MM.1S (cell line): ENCODE measurements at regions not wholly inside any gene's neighbourhood (a gene's known extent, or its start where the extent isn't known, plus 50 kb on each side); places are given as distances from the start of the nearest gene placed in this dataset.

Experiments used
- DNase-seq: peaks from one replicate; pipeline ENCODE4 v3.0.0-alpha.2; 2015
- H2AFZ ChIP-seq: fragments of 300-600 bp; sonication (generic); 2 replicates; pipeline ENCODE4 v1.6.0; 2016; ENCODE audit warnings: antibody characterized with exemption, low read length
- H3F3A ChIP-seq: fragments of 300-600 bp; sonication (generic); 2 replicates; pipeline ENCODE4 v1.6.1; 2016; ENCODE audit warnings: mild to moderate bottlenecking, antibody characterized with exemption, low read length, moderate library complexity, mixed read lengths; ENCODE audit not compliant: insufficient read depth
- H3K27ac ChIP-seq: fragments of 300-600 bp; sonication (generic); 2 replicates; pipeline ENCODE4 v1.5.1; 2016; ENCODE audit warnings: mild to moderate bottlenecking, low read length
- H3K27me3 ChIP-seq: fragments of 300-600 bp; sonication (generic); replicated peaks from 2 replicates; pipeline ENCODE4 v1.6.0; 2016; ENCODE audit warnings: low read length; ENCODE audit not compliant: insufficient read depth
- H3K36me3 ChIP-seq: fragments of 300-600 bp; sonication (generic); replicated peaks from 2 replicates; pipeline ENCODE4 v1.6.1; 2016; ENCODE audit warnings: mild to moderate bottlenecking, low read length, mixed read lengths; ENCODE audit not compliant: insufficient read depth
- H3K4me1 ChIP-seq: fragments of 300-600 bp; sonication (generic); 2 replicates; pipeline ENCODE4 v1.6.1; 2016; ENCODE audit warnings: low read length, mixed read lengths
- H3K4me2 ChIP-seq: fragments of 300-600 bp; sonication (generic); 2 replicates; pipeline ENCODE4 v1.6.0; 2016; ENCODE audit warnings: low read depth, low read length
- H3K4me3 ChIP-seq: fragments of 300-600 bp; sonication (generic); 2 replicates; pipeline ENCODE4 v1.5.1; 2016; ENCODE audit warnings: low read length, mixed read lengths
- H3K79me2 ChIP-seq: fragments of 300-600 bp; sonication (generic); 2 replicates; pipeline ENCODE4 v1.6.1; 2016; ENCODE audit warnings: mixed run types, low read length, mixed read lengths
- H3K9ac ChIP-seq: fragments of 300-600 bp; sonication (generic); 2 replicates; pipeline ENCODE4 v1.6.1; 2016; ENCODE audit warnings: low read length, mixed read lengths
- H3K9me2 ChIP-seq: fragments of 300-600 bp; sonication (generic); replicated peaks from 2 replicates; pipeline ENCODE4 v1.6.1; 2016; ENCODE audit warnings: mild to moderate bottlenecking, low read length, mixed read lengths; ENCODE audit not compliant: insufficient read depth
- H3K9me3 ChIP-seq: fragments of 300-600 bp; sonication (generic); replicated peaks from 2 replicates; pipeline ENCODE4 v1.6.1; 2016; ENCODE audit warnings: mild to moderate bottlenecking, low read length, mixed read lengths; ENCODE audit not compliant: insufficient read depth
- H4K20me1 ChIP-seq: fragments of 300-600 bp; sonication (generic); 2 replicates; pipeline ENCODE4 v1.6.1; 2016; ENCODE audit warnings: mild to moderate bottlenecking, low read length, moderate library complexity, mixed read lengths; ENCODE audit not compliant: insufficient read depth
- EZH2 ChIP-seq: fragments of 300-600 bp; sonication (generic); optimal IDR thresholded peaks from 2 replicates; pipeline ENCODE3; 2017; ENCODE audit warnings: low read depth, mild to moderate bottlenecking, antibody characterized with exemption, low read length, mixed read lengths
- EZH2phosphoT487 ChIP-seq: fragments of 300-600 bp; sonication (generic); IDR thresholded peaks from 2 replicates; pipeline ENCODE4 v1.6.1; 2018; ENCODE audit warnings: antibody characterized with exemption, low read length
- TF ChIP-seq, protein P1 (sequence below): fragments of 300-600 bp; sonication (generic); IDR thresholded peaks from 2 replicates; pipeline ENCODE4 v1.5.1; 2016; ENCODE audit warnings: antibody characterized with exemption, low read length, mixed read lengths

DNA sequence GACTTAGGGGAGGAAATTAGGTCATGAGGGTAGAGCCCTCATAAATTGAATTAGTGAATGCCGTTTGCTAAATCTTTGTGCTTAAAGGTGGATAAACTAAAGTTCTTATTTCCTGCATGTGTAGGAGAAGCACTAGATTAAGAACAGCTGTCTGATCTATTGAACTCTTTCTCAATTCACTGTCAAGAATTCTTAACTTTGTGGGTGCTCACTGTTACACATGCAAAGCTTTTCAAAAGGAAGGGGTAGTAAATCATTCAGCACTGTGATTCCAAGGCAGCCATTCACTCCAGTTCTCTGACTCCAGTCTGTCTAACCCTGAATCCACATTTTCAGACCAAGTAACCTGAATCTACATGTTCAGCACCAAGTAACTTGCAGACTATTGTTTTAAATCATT is 1520.1 kb downstream of the PCDH18 start:
- Histone ChIP-seq H3K9me2 (no peaks in the 10 kb centered on the region), H2AFZ (no peak overlapping the region), H3K9me3 (no peaks in the 10 kb centered on the region), H3K27ac (no peak overlapping the region), H3K27me3 (no peaks in the 10 kb centered on the region), H3K79me2 (no peaks in the 10 kb centered on the region), H3K4me3 (no peak overlapping the region), H3F3A (no peaks in the 10 kb centered on the region), H3K36me3 (no peaks in the 10 kb centered on the region), H3K9ac (no peak overlapping the region), H3K4me1 (no peaks in the 10 kb centered on the region), H3K4me2 (no peak overlapping the region), H4K20me1 (no peaks in the 10 kb centered on the region)
- TF ChIP-seq EZH2phosphoT487 (no peak), EZH2 (no peak)
- DNase-seq = no peak

DNA sequence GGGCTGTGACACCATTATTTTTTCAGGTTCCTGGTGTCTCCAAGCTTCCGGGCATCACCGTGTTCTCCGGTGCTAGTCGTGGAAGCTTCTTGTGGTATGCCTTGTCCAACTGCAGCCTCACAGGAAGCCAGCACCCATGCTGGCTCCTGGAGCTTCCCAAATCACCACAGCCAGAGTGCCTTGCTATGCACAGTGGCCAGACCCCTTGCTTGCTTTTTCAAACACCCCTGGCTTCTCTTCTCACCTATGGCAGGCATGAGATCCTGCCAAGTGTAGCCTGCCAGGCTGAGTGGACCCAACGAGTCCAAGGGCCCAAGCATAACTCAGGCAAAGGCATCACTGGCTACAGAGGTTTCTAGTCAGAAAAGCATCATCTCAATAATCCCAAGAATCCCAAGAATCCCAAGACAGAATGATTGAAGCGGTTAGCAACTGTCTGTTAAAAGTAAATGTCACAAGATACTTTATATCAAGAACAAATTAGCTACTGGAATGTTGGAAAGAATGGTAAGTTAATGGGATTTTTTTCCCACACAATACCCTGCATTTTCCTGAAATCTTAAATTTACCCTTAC is 1522.9 kb downstream of the PCDH18 start:
- no peak for DNase-seq
- no peak overlapping the region for H2AFZ ChIP-seq
- no peak overlapping the region for H3K4me2 ChIP-seq
- H3K79me2 ChIP-seq = no peaks in the 10 kb centered on the region
- H3K4me1 ChIP-seq = no peaks in the 10 kb centered on the region
- H3K9me3 ChIP-seq = no peaks in the 10 kb centered on the region
- no peak overlapping the region for H3K9ac ChIP-seq
- no peak overlapping the region for H3K27ac ChIP-seq
- TF ChIP-seq EZH2 = no peak
- TF ChIP-seq EZH2phosphoT487 = no peak
- TF ChIP-seq, protein P1, sequence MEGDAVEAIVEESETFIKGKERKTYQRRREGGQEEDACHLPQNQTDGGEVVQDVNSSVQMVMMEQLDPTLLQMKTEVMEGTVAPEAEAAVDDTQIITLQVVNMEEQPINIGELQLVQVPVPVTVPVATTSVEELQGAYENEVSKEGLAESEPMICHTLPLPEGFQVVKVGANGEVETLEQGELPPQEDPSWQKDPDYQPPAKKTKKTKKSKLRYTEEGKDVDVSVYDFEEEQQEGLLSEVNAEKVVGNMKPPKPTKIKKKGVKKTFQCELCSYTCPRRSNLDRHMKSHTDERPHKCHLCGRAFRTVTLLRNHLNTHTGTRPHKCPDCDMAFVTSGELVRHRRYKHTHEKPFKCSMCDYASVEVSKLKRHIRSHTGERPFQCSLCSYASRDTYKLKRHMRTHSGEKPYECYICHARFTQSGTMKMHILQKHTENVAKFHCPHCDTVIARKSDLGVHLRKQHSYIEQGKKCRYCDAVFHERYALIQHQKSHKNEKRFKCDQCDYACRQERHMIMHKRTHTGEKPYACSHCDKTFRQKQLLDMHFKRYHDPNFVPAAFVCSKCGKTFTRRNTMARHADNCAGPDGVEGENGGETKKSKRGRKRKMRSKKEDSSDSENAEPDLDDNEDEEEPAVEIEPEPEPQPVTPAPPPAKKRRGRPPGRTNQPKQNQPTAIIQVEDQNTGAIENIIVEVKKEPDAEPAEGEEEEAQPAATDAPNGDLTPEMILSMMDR = no peak
- no peak overlapping the region for H3K4me3 ChIP-seq
- no peaks in the 10 kb centered on the region for H3K27me3 ChIP-seq
- H3K9me2 ChIP-seq = no peaks in the 10 kb centered on the region
- no peaks in the 10 kb centered on the region for H4K20me1 ChIP-seq
- H3K36me3 ChIP-seq = no peaks in the 10 kb centered on the region
- no peaks in the 10 kb centered on the region for H3F3A ChIP-seq

DNA sequence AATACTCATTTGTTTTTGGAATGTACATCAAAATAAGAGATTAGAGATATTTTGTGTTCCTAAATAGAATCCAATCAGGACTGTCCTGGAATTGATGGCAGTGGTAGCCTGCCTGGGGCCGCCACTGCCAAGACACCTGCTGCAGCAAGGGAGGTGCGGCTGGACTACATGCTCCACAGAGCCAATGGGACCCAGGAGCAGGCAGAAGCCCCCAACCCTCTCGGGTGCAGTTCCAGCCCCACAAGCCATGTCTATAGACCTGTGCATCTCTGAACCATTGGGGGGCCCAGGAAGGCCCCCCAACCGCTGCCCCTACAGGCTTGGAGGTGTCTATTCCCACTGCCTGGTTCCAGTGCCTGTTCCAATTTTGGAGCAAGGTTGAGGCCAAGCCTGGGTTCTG is 1524.3 kb downstream of the PCDH18 start:
- no peaks in the 10 kb centered on the region for H3K9me2 ChIP-seq
- TF ChIP-seq, protein P1 = no peak
- TF ChIP-seq EZH2 = no peak
- no peak for TF ChIP-seq EZH2phosphoT487
- no peaks in the 10 kb centered on the region for H3K27me3 ChIP-seq
- no peaks in the 10 kb centered on the region for H4K20me1 ChIP-seq
- H3K9ac ChIP-seq = no peak overlapping the region
- no peak overlapping the region for H3K27ac ChIP-seq
- no peaks in the 10 kb centered on the region for H3K4me1 ChIP-seq
- H3K4me3 ChIP-seq = no peak overlapping the region
- no peaks in the 10 kb centered on the region for H3F3A ChIP-seq
- H3K79me2 ChIP-seq = no peaks in the 10 kb centered on the region
- H3K9me3 ChIP-seq = no peaks in the 10 kb centered on the region
- H2AFZ ChIP-seq = no peak overlapping the region
- H3K36me3 ChIP-seq = no peaks in the 10 kb centered on the region
- H3K4me2 ChIP-seq = no peak overlapping the region
- no peak for DNase-seq

DNA sequence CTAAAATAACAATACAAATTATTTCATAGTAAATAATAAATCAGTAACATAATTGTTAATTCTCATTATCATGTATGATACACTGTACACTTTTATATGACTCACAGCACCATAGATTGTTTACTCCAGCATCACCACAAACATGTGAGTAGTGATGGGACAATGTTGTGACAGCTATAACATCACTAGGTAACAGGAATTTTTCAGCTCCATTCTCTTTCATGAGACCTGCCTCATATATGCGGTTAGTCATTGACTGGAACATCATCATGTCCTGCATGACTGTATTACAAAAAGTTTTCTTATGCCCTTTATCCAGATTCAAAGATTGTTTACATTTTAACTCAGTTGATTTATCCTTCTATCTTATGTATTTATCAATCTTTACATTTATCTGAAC is 1530.0 kb downstream of the PCDH18 start:
- no peaks in the 10 kb centered on the region for H3K9me2 ChIP-seq
- DNase-seq = no peak

More for the DNA sequence above, 1530.0 kb downstream of the PCDH18 start:
- Histone ChIP-seq H3K79me2 (no peaks in the 10 kb centered on the region), H3K9ac (no peak overlapping the region), H3K4me1 (no peaks in the 10 kb centered on the region), H3K36me3 (no peaks in the 10 kb centered on the region), H3K9me3 (no peaks in the 10 kb centered on the region), H3K27ac (no peak overlapping the region), H3K27me3 (no peaks in the 10 kb centered on the region), H3K4me2 (no peak overlapping the region), H4K20me1 (no peaks in the 10 kb centered on the region), H3F3A (no peaks in the 10 kb centered on the region), H2AFZ (no peak overlapping the region), H3K4me3 (no peak overlapping the region)
- TF ChIP-seq EZH2 = no peak
- TF ChIP-seq, protein P1 = no peak
- TF ChIP-seq EZH2phosphoT487 = no peak
